PC-3 (cell line): ENCODE measurements at regions not wholly inside any gene's neighbourhood (a gene's known extent, or its start where the extent isn't known, plus 50 kb on each side); places are given as distances from the start of the nearest gene placed in this dataset.

Experiments used
- EZH2 ChIP-seq: fragments of 300-600 bp; sonication (generic); IDR thresholded peaks from one replicate; pipeline ENCODE4 v1.6.1; 2017; ENCODE audit warnings: antibody characterized with exemption, mild to moderate bottlenecking, low read length; ENCODE audit not compliant: unreplicated experiment
- TF ChIP-seq, protein P1 (sequence below): fragments of 300-600 bp; sonication (generic); conservative IDR thresholded peaks from 2 replicates; pipeline ENCODE4 v1.5.1; 2017; ENCODE audit warnings: antibody characterized with exemption, low read depth, mild to moderate bottlenecking, low read length

DNA sequence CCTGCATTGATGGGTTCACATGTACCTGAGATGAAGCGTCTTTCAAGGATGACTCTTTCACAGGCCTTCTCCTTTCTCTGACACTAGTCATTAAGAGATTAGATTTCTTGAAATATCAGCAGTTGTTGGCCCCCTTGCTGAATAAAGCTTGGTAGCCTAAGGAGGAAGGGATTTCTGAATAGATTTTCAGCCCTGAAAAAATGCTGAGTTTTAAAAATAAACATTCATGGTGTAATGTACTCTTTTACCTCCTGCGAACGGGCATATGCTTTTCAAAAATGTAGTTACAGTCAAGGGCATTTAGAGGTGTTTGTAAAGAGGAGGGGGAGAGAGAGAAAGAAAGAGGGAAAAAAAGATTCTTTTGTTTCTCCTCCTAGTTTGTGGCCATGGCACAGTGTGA is 222.7 kb downstream of the SOX4 start:
- TF ChIP-seq, protein P1, sequence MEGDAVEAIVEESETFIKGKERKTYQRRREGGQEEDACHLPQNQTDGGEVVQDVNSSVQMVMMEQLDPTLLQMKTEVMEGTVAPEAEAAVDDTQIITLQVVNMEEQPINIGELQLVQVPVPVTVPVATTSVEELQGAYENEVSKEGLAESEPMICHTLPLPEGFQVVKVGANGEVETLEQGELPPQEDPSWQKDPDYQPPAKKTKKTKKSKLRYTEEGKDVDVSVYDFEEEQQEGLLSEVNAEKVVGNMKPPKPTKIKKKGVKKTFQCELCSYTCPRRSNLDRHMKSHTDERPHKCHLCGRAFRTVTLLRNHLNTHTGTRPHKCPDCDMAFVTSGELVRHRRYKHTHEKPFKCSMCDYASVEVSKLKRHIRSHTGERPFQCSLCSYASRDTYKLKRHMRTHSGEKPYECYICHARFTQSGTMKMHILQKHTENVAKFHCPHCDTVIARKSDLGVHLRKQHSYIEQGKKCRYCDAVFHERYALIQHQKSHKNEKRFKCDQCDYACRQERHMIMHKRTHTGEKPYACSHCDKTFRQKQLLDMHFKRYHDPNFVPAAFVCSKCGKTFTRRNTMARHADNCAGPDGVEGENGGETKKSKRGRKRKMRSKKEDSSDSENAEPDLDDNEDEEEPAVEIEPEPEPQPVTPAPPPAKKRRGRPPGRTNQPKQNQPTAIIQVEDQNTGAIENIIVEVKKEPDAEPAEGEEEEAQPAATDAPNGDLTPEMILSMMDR, result no peak
- no peak for TF ChIP-seq EZH2
